GM18511 (cell line): ENCODE measurements at regions not wholly inside any gene's neighbourhood (a gene's known extent, or its start where the extent isn't known, plus 50 kb on each side); places are given as distances from the start of the nearest gene placed in this dataset.
"Not testable (repeated sequence)": the region's sequence is repeated elsewhere in the genome, so short reads cannot be mapped to it uniquely, and the experiment has no call there.

Experiments used
- ATAC-seq: cut with Tn5 transposase; IDR thresholded peaks from one replicate; pipeline ENCODE4 v1.9.1; 2021; ENCODE audit warnings: mild to moderate bottlenecking, moderate library complexity; ENCODE audit not compliant: unreplicated experiment

- no peak for ATAC-seq
Observed at GRCh38 chr5:162762119-162762518, 675.3 kb upstream of the CCNG1 start.

- ATAC-seq = no peak
Observed at GRCh38 chr5:162769019-162769418, 668.4 kb upstream of the CCNG1 start.

- ATAC-seq = no peak
Observed at GRCh38 chr5:162785673-162786072, 651.7 kb upstream of the CCNG1 start.

GRCh38 chr5:162786234-162786633, 651.2 kb upstream of the CCNG1 start:
- no peak for ATAC-seq

GRCh38 chr5:162796507-162796906, 640.9 kb upstream of the CCNG1 start:
- no peak for ATAC-seq

- no peak for ATAC-seq
Observed at GRCh38 chr5:162800301-162800700, 637.1 kb upstream of the CCNG1 start.

GRCh38 chr5:162801235-162801634, 636.2 kb upstream of the CCNG1 start:
- no peak for ATAC-seq

- ATAC-seq = no peak
Observed at GRCh38 chr5:162806195-162806594, 631.2 kb upstream of the CCNG1 start.

- no peak for ATAC-seq
Observed at GRCh38 chr5:162811071-162811470, 626.3 kb upstream of the CCNG1 start.

- ATAC-seq = no peak
Observed at GRCh38 chr5:162816816-162817215, 620.6 kb upstream of the CCNG1 start.

- no peak for ATAC-seq
Observed at GRCh38 chr5:162817364-162817763, 620.0 kb upstream of the CCNG1 start.

GRCh38 chr5:162821664-162822063, 615.7 kb upstream of the CCNG1 start:
- ATAC-seq = not testable (repeated sequence)

- ATAC-seq = peak; percentile 85
Observed at GRCh38 chr5:162824360-162824759, 613.0 kb upstream of the CCNG1 start.

- no peak for ATAC-seq
Observed at GRCh38 chr5:162837155-162837554, 600.2 kb upstream of the CCNG1 start.

GRCh38 chr5:162842727-162843126, 594.7 kb upstream of the CCNG1 start:
- ATAC-seq = no peak

- no peak for ATAC-seq
Observed at GRCh38 chr5:162852134-162852533, 585.3 kb upstream of the CCNG1 start.

GRCh38 chr5:162858770-162859169, 578.6 kb upstream of the CCNG1 start:
- no peak for ATAC-seq

GRCh38 chr5:162870966-162871365, 566.4 kb upstream of the CCNG1 start:
- no peak for ATAC-seq

- no peak for ATAC-seq
Observed at GRCh38 chr5:162882629-162883028, 554.8 kb upstream of the CCNG1 start.

GRCh38 chr5:162886717-162887116, 550.7 kb upstream of the CCNG1 start:
- no peak for ATAC-seq

GRCh38 chr5:162888268-162888667, 549.1 kb upstream of the CCNG1 start:
- no peak for ATAC-seq

- no peak for ATAC-seq
Observed at GRCh38 chr5:162911873-162912272, 525.5 kb upstream of the CCNG1 start.

GRCh38 chr5:162916368-162916767, 521.0 kb upstream of the CCNG1 start:
- ATAC-seq = no peak

GRCh38 chr5:162929104-162929503, 508.3 kb upstream of the CCNG1 start:
- ATAC-seq = no peak
